ENCODE measurements at regions not wholly inside any gene's neighbourhood (a gene's known extent, or its start where the extent isn't known, plus 50 kb on each side); places are given as distances from the start of the nearest gene placed in this dataset.

GRCh38 chr5:104774372-104774771 is 1211.8 kb upstream of the NUDT12 start:
- Histone ChIP-seq H3K36me3 (ENCODE audit: control insufficient read depth, insufficient read depth, low read length) (no peaks in the 10 kb centered on the region), H3K4me3 (ENCODE audit: low read depth, low read length) (no peak overlapping the region), H3K27me3 (ENCODE audit: control insufficient read depth, insufficient read depth, low read length) (no peaks in the 10 kb centered on the region)
- TF ChIP-seq CTCF (IDR thresholded peaks at IDR 0.05; ENCODE audit: insufficient read depth, low read length, poor library complexity, severe bottlenecking) = no peak
- DNase-seq (ENCODE audit: low read depth) = no peak

- no peak for TF ChIP-seq CTCF (IDR thresholded peaks at IDR 0.05; ENCODE audit: insufficient read depth, low read length, poor library complexity, severe bottlenecking)
- no peaks in the 10 kb centered on the region for H3K36me3 ChIP-seq (ENCODE audit: control insufficient read depth, insufficient read depth, low read length)
- no peaks in the 10 kb centered on the region for H3K27me3 ChIP-seq (ENCODE audit: control insufficient read depth, insufficient read depth, low read length)
- no peak overlapping the region for H3K4me3 ChIP-seq (ENCODE audit: low read depth, low read length)
- DNase-seq (ENCODE audit: low read depth) = no peak
These were observed 1201.6 kb upstream of the NUDT12 start for GRCh38 chr5:104764197-104764596.

- TF ChIP-seq CTCF (IDR thresholded peaks at IDR 0.05; ENCODE audit: insufficient read depth, low read length, poor library complexity, severe bottlenecking) = no peak
- H3K27me3 ChIP-seq (ENCODE audit: control insufficient read depth, insufficient read depth, low read length) = no peaks in the 10 kb centered on the region
- H3K4me3 ChIP-seq (ENCODE audit: low read depth, low read length) = no peak overlapping the region
- no peaks in the 10 kb centered on the region for H3K36me3 ChIP-seq (ENCODE audit: control insufficient read depth, insufficient read depth, low read length)
- DNase-seq (ENCODE audit: low read depth) = no peak
These were observed 1200.6 kb upstream of the NUDT12 start for GRCh38 chr5:104763216-104763615.

- Histone ChIP-seq H3K27me3 (ENCODE audit: control insufficient read depth, insufficient read depth, low read length) (no peaks in the 10 kb centered on the region), H3K4me3 (ENCODE audit: low read depth, low read length) (no peak overlapping the region)
These were observed 1195.3 kb upstream of the NUDT12 start for GRCh38 chr5:104757915-104758314.

GRCh38 chr5:104755806-104756205 is 1193.2 kb upstream of the NUDT12 start:
- H3K4me3 ChIP-seq (ENCODE audit: low read depth, low read length) = no peak overlapping the region
- no peaks in the 10 kb centered on the region for H3K27me3 ChIP-seq (ENCODE audit: control insufficient read depth, insufficient read depth, low read length)
- DNase-seq (ENCODE audit: low read depth) = no peak
- no peaks in the 10 kb centered on the region for H3K36me3 ChIP-seq (ENCODE audit: control insufficient read depth, insufficient read depth, low read length)
- TF ChIP-seq CTCF (IDR thresholded peaks at IDR 0.05; ENCODE audit: insufficient read depth, low read length, poor library complexity, severe bottlenecking) = no peak

More at GRCh38 chr5:104757915-104758314, 1195.3 kb upstream of the NUDT12 start:
- no peaks in the 10 kb centered on the region for H3K36me3 ChIP-seq (ENCODE audit: control insufficient read depth, insufficient read depth, low read length)
- TF ChIP-seq CTCF (IDR thresholded peaks at IDR 0.05; ENCODE audit: insufficient read depth, low read length, poor library complexity, severe bottlenecking) = no peak
- no peak for DNase-seq (ENCODE audit: low read depth)

GRCh38 chr5:104754311-104754995 is 1191.9 kb upstream of the NUDT12 start:
- no peak for TF ChIP-seq CTCF (IDR thresholded peaks at IDR 0.05; ENCODE audit: insufficient read depth, low read length, poor library complexity, severe bottlenecking)
- DNase-seq (ENCODE audit: low read depth) = no peak
- Histone ChIP-seq H3K27me3 (ENCODE audit: control insufficient read depth, insufficient read depth, low read length) (no peaks in the 10 kb centered on the region), H3K36me3 (ENCODE audit: control insufficient read depth, insufficient read depth, low read length) (no peaks in the 10 kb centered on the region), H3K4me3 (ENCODE audit: low read depth, low read length) (no peak overlapping the region)
